NCI-H1092 treated with DMSO at 0.1 percent for 48 hours (cell line): ENCODE measurements at regions not wholly inside any gene's neighbourhood (a gene's known extent, or its start where the extent isn't known, plus 50 kb on each side); places are given as distances from the start of the nearest gene placed in this dataset.

Experiments
- DNase-seq: peaks from one replicate; lab custom pipeline; 2025; lab: John Stamatoyannopoulos, UW

DNA sequence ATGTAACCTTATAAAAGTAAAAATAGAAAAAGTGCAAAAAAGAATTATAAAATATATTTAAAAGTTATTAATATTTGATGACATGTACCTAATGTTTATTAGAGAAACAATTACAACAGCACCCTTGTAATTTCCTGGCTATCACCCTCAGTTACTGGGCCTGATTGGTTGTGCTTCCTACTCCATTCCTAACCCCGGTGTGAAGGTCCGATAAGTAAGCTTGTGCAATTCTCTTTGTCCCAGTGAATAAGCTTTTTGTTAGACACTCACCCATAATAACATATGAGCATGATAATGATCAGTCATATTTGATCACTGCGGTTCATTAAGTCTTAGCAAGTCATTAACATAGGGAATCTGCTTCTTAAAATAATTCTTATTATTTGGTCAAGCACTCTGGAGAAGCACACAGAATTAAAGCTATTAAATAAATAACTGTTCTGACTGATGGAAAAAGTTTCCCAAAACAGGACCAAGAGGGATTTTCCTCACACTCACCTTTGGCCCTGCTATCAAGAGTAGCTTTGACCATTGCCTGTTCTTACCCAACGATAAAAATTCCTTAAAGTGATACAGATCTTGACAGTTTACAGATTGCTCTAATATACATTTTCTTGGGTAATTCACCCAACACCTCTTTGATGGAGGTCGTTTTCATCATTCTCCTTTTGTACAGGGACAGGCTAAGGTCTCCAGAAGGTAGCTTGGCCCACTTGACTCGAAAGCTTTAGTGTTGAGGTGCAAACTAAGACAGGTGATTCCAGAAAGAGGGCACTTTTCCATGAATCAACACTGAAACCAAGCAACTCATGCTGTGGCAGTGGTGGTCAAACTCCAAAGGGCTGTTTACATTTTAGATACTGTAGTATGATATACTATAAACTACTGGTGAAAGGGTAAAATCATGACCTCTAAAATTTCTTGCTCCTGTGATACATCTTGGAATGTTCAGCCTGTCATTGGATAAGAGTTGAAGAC is 543.0 kb upstream of the KCNMB2 start:
- no peak for DNase-seq

DNA sequence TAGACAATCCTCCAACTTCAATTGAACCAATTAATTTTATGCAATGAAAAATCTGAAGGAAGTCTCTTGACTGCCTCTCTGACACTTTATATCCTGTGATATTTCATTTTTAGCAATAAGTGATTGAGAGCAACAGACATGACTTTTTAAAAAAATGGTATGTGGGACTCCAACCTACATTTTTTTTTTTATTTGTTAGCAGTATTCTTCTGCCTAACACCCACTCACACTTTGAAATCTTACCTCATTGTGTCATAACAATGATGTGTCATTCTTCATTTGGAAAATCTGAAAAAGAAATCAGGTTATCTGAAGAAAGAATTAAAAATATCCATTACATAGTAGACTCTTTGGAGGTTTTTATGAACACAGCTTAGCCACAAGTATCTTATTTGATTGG is 541.3 kb upstream of the KCNMB2 start:
- DNase-seq = no peak

DNA sequence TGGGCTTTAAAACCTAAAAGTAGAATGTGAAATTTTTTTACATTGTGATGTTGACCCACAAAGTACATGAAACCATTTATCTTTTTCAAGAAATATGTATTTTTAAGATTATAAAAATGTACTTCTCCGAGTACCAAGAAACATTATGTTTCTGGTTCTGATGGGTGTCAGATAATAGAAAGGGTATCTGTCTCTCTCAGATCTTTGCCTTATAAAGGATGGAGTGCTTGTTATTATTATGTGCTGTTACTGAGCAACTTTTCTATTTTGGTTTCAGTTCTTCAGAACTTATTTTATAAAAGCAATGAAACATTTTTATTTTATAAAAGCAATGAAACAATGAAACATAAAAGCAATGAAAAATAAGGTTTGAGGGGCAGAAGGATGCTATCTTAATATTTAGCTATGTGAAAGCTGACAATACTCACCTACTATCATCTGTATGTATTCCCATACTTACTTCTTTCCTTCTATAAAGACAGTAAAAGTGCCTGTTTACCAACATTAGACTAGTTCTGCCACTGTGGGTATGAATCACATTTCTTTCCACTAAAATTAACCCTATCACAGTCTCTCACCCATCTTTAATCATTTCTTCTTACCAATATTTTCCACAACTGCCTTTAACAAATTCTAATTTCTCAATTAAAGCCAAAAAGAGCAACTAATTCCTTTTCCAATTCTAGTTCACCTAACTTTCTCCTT is 540.7 kb upstream of the KCNMB2 start:
- DNase-seq = no peak

DNA sequence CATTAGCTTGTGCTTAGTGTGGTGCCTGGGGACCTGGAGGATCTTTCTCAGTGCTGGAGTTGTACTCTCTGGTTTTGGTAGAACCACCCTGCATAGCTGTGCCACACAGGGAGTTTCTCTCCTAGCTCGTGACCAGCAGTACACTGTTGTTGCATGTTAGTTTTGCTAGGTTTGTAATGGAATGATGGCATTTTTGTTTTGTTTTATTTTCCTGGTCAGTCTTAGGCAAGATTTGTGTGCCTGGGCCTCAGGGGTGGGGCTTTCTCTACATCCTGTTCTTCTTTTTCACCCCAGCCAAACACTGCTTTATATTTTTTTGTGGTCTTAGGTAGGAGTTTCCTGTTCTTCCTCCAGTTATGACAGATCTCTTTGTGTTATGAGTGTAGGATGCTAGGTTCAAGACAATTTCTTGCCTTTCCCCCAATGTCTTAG is 534.5 kb upstream of the KCNMB2 start:
- DNase-seq = no peak

DNA sequence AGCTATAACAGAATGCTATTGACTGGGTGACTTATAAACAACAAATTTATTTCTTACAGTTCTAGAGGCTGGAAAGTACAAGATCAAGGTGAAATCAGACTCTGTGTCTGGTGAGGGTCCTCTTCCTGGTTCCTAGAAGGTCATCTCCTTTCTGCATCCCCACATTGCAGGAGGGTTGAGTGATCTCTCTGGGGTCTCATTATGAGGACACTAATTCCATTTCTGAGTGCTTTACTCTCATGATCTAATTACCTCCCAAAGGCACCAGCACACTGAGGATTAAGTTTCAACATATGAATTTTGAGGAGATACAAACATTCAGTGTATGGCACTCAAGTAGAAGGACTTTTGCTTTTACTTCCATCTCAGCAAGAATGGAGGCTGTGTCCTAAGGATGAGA is 534.1 kb upstream of the KCNMB2 start:
- no peak for DNase-seq

DNA sequence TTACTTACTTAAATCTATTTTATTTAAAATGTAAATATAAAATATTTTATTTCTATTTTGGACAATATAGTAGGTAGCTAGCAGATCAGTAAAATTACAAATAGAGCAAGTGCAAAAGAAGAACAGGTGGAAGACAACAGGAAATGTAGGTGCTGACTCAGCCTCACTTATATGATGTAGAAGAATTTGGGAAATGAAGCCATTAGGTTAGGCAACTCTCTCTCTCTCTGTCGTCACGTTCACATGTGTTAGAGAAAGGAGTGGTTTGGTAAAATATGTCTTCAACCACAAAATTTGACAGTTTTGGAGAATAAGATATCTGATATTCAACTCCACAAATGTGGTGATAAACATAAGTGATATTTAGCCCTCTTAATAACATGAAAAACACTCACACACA is 532.5 kb upstream of the KCNMB2 start:
- DNase-seq = no peak

DNA sequence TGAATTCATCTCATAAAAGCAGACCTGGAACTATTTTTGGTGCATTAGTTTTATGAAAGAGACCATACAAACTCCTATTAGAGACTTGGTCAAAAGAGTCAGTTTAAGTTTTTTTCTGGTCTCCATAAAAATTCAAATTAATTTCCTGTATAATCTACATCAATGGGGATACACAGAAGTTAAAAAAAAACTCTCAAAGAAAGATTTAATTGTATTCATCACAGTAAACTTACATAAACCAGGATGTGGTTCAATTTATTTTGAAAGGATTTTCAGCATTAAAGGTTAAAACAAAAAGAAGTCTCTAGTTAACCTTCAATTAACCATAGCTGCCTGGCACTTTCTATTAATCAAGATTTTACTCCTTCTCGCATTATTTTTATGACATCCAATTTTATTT is 530.3 kb upstream of the KCNMB2 start:
- DNase-seq = no peak

DNA sequence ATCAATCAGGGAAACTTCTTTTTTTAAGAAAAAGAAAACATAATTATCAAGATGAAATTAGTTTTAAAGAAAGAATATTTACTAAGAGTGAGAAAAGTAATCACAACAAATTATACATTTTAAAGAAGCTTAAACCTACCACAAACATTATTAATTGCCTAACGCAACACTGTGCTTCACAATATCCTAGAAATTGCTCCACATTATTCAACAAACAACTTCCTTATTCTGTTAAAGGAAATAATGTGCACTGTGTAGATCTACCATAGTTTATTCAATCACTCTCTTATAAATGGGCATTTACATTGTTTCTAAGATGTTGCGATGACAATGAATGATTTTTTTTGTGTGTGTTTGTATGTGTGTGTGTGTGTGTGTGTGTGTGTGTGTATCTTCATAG is 525.9 kb upstream of the KCNMB2 start:
- no peak for DNase-seq

DNA sequence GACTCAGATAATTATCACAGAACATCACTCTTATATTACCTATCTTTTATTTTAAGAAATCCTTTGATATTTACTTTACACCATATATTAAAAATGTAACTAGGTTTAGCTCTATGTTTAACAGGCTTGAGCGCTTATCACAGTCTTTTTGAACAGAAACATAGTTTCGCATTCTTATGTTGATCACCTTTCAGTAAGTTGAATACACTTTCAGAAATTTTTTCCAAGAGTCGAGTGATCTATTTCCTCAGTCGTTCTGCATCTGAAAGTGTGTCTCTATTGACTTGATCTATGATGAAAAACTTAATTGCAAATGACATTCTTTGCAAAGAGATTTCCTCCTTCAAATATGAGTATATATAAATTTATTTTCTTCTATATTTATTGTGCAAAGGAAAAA is 516.6 kb upstream of the KCNMB2 start:
- no peak for DNase-seq

DNA sequence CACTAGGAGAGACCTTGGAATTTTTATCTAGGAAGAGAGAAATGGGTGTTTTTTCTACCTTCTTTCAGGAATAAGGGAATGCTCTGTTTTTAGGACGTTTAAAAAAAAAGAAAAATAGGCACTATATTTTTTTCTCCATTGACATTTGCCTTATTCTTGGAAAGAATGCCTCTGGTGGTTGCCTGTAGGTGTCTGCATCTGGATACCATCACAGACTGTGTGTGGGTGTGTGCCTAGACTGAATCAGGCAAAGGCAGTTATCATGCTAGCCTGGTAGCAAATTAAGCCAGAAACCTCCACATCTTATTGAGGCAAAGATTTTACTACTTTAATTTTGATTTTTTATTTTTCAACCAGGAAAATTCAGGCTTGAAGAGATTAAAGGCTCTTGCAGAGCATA is 513.6 kb upstream of the KCNMB2 start:
- no peak for DNase-seq

DNA sequence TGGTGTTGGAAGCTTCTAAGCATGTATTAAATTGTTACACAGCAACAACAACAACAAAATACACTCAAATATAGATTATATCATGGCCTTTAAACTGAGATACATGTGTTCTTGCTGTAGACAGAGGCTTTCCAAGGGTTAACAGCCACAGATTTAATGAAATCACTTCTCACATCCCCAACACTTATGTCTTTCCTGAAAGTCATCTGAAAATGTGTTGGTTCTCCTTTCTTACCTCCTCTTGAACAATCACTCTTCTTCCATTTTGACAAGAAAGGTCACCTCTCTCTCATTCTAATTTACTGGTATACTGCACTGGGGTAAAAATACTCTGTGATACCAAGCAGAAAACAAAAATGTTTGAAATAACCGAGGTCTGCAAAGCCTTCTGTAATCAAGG is 507.3 kb upstream of the KCNMB2 start:
- DNase-seq = no peak

DNA sequence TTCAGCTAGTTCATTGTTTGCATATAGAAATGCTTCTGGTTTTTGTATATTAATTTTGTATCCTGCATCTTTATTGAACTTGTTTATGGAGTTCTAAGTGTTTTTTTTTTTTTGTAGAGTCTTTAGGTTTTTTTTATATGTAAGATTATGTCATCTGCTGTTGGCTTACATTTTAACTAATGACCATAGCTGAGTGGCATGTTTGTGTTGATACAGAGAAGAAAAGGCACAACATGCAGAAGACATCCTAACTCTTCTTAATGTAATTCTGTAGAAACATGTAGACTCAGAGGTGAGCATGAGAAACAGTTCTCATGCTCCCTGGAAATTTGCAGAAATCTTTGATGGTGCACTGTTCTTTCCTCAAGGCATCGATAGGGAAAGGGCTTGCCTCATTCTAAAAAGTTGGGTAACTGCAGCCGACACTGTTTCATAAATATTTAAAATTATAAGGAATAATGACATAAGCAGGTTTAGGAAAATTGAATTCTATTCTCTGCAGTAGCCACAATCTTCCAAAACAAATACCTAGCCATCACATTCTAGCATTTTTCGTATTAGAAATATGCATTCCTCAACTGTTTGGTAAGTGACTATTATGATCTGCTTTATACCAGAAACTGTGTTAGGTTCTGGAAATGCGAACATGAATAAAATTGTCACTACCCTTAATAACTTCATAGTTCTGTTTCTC is 499.6 kb upstream of the KCNMB2 start:
- no peak for DNase-seq

DNA sequence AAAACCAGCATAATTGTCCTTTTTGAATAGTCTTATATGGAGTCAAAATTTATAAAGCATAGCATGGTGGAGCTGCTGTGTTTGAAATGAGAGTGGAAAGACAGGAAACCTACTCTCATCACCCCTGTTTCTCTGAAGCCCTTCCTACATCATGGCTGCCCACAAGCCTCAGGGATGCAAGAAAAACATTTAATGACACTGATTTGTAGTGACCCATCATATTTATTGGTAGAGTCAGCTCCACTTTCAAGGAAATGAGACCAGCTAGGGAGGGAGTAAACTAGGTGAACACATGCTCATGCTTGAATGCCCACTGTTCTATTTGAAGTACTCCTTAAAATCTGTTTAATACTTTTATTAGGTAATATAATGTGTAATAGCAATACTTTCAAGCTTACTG is 494.3 kb upstream of the KCNMB2 start:
- no peak for DNase-seq

DNA sequence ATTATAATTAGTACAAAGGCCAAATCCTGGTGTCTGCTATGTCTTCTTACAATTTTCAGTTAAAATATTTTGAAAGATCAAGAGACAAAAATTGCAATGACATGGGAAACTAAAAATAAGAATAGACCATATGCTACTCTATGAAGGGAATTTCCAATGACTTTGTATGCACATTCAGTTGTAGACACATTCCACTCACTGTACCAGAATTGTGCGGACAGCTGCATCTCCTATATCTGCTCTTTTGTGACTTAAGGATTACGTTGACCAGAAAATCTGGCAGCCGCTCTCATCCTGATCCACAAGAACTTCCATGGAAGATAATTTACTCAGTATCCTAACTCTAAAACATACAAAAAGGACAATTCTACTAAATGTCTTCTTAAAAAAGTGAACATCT is 493.9 kb upstream of the KCNMB2 start:
- no peak for DNase-seq

DNA sequence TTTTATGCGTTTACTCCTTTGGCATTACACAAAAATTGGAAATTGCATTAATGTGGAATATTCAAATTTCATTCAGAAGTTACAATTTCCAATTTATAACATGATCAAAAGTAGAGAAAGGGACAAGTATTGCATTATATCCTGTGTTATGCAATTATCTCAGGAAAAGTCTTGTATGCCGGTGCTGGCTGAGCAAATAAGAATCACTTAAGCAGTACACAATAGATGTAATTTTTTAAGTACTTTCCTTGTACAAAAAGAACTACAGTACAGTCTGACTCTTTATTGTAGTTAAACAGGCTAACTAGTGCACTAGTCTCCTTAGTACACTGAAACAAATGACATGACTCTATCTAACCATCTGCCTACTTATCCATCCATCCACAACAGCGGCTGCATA is 493.2 kb upstream of the KCNMB2 start:
- DNase-seq = no peak

DNA sequence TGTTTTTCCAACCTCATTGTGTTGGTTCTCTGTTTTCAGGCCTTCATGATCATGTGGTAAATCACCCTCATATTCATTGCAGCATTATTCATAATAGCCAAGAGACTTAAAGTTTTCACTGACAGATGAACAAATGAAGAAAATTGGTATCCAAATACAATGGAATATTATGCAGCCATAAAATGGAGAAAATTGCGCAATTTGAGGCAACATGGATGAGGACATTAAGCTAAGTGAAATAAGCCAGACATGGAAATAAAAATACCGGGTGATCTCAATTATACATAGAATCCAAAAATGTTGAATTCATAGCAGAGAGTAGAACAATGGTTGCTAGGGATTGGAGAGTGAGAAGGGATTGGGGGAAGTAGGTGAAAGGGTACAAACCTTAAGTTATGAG is 491.9 kb upstream of the KCNMB2 start:
- DNase-seq = no peak

DNA sequence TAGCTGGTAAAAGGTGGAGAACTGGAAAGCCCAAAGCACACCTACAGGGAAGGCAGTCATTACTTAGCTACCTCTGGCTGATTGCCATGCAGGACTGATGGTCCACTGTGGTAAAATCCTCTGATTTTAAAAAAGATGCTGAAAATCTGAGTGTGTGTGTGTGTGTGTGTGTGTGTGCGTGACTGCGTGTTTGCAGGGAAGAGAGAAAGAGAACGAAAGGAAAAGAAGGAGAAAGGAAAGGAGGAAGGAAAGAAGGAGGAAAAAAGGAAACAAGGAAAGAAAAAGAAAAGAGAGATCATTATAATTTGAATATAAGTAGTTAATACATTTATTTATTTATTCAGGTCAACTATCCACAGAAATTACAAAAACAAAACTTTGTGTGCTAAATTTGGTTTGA is 488.7 kb upstream of the KCNMB2 start:
- no peak for DNase-seq

DNA sequence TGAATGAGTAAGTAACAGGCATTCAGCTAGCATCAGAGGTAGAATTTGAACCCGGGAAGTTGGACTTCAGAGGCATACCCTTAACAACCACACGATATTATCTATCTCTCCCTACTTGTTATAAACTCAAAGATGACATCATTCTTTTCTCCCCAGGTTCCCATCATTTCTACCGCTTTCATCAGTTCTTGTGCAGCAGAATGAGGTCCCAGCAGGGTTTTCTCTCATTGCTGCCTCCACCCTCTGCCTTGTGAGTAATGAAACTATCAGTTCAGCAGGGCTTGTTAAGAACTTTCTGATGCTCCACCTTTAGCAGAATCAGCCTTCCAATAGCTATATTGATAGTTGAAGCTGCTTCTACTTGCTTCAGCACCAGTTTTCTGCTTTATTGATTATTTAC is 487.5 kb upstream of the KCNMB2 start:
- DNase-seq = no peak

DNA sequence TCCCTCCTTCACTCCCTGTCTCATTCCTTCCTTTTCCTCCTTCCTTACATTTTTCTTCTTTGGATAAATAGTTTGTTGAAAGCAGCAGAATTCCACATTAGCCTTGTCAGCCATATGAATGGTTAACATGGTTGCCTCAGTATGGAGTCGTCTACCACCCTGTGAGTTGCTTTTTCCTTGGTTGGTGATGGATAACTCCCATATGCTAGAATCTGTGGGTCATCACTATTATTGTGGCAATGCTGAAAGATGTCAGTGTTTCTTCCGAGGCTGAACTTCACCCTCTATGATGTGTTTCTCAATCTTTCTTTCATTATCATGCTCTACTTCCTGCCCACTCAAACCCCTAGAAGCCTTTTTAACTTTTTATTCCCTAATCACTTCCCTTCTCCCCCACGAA is 481.8 kb upstream of the KCNMB2 start:
- DNase-seq = no peak

DNA sequence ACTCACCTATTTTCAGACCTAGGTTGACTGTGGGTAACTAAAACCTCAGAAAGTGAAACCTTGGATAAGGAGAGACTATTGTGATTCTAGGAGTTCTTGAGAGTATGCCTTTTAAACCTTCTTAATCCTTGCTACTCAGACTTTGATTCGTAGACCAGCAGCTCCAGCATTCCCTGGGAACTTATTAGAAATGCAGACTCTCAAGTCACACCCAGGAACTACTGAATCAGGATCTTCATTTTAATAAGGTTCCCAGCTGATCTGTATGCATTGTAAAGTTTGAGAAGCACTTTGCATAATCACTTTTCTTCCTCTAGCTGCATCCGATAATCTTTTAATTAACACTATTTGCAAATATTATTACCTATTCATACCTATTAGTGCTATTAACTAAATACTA is 480.3 kb upstream of the KCNMB2 start:
- no peak for DNase-seq

DNA sequence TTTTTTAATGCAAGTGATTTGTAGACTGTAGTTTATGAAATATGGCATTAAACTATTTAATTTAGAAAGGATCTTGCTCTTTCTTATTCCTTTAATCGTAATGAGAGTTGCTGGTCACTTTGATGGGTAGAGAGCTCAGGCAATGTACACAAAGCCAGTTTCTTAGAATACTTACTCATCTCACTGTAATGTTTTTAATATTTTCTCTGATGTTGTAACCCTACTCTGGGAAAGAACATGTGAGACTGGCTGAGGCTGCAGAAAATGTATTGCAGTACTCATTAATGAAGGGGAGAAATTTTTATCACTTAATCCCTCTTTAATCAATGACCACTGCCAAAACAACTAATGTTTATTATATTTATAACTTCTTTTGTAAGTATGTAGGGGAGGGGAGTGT is 479.4 kb upstream of the KCNMB2 start:
- no peak for DNase-seq

DNA sequence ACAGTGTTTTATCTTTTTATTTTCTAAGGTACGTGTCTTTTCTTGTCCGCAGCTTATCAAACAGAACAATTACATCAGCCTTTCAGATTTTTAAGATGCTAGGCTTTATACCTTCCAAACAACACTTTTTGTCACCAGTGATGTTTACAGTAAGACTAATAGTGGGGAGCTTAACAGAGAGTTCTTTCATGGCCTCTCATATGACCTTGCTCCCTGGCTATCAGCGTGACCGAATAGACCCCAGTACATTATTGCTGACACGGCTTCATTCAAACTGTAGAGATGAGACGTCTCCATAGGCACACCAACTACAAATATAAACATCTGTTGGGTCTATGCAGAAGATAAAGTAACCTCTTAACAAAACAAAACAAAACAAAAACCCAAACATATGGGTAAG is 477.6 kb upstream of the KCNMB2 start:
- DNase-seq = no peak

DNA sequence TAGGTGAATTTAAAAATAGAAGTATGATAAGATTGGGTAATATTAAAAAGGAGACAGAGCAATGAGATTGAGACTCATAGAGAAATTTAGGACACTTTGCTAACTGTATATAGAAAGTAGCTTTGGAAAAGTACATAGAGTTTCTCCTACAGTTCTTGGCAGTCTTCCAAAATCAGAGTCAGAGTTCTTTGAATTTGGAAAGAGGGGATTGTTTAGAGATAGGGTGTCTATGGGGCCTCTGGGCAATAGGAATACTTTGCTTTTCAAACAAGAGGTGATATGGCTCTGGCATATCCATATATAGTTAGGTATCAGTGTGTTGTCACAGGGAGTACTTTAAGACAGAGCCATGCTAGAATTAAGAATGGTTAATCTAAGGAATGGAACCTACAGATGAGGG is 477.1 kb upstream of the KCNMB2 start:
- DNase-seq = no peak
